Right lobe of liver (tissue), 6 donors: ENCODE measurements at regions not wholly inside any gene's neighbourhood (a gene's known extent, or its start where the extent isn't known, plus 50 kb on each side); places are given as distances from the start of the nearest gene placed in this dataset.

Experiments
- ATAC-seq, 4 donors: fragments of 200-7000 bp; cut with Tn5 transposase; one replicate each; pipeline ENCODE4 v1.9.1; 2020; ENCODE audit warnings: mild to moderate bottlenecking in 4 of 4, moderate library complexity in 4 of 4
- DNase-seq, 3 donors: peaks; one replicate each; pipeline ENCODE4 v3.0.0-alpha.2; 2020
- H3K27ac ChIP-seq, 3 donors: fragments of 200-600 bp; one replicate each; pipeline ENCODE4 v1.8.0; 2022
- H3K27me3 ChIP-seq, 2 donors: fragments of 200-600 bp; one replicate each; pipeline ENCODE4 v1.8.0; 2022
- H3K36me3 ChIP-seq, 4 donors: fragments of 200-600 bp; sonication (generic) in 1 of 4; one replicate each; pipeline versions ENCODE4 v1.5.1 to v1.8.0; 2017 to 2022; ENCODE audit warnings: control low read depth in 1 of 4
- H3K4me1 ChIP-seq, 4 donors: fragments of 200-600 bp; sonication (generic) in 1 of 4; one replicate each; pipeline versions ENCODE4 v1.5.1 to v1.8.0; 2017 to 2022; ENCODE audit warnings: control low read depth in 1 of 4
- H3K4me3 ChIP-seq, 3 donors: fragments of 200-600 bp; one replicate each; pipeline ENCODE4 v1.8.0; 2022
- H3K9me3 ChIP-seq, 4 donors: fragments of 200-600 bp; sonication (generic) in 1 of 4; one replicate each; pipeline versions ENCODE4 v1.5.1 to v1.8.0; 2017 to 2022; ENCODE audit warnings: control low read depth in 1 of 4
- CTCF ChIP-seq, 4 donors: fragments of 200-600 bp in 3 of 4; fragments of 450-650 bp in 1 of 4; IDR thresholded peaks; one replicate each; pipeline versions ENCODE4 v1.5.1 to v1.8.0; 2016 to 2022; ENCODE audit warnings: antibody characterized with exemption in 4 of 4, mild to moderate bottlenecking in 2 of 4
- POLR2A ChIP-seq: fragments of 450-650 bp; IDR thresholded peaks from one replicate; pipeline ENCODE4 v1.6.1; 2017; ENCODE audit warnings: antibody characterized with exemption, mild to moderate bottlenecking
- WGBS: methylation state at CpG from one replicate; pipeline ENCODE4 v1.1.6; 2018; ENCODE audit warnings: low coverage, low lambda C conversion rate; ENCODE audit not compliant: insufficient coverage; ENCODE audit errors: missing lambda C conversion rate; 5-methylcytosine and 5-hydroxymethylcytosine counted together
- intact Hi-C, 2 donors: fragments of 100-400 bp; cut with DNase I; formaldehyde crosslinking; loops; one replicate each; pipeline versions ENCODE4 v1.11.2 to v1.14.1; 2022
- donor health status: DM: no; HTN: yes; CAD: no.
- donor health status: DM: no; HTN: no; CAD: no.
- donor health status: DM: no; HTN: no; CAD: no.
- donor health status: DM: no; HTN: yes; CAD: no.
- donor health status: DM: no; HTN: yes; CAD: no.

DNA sequence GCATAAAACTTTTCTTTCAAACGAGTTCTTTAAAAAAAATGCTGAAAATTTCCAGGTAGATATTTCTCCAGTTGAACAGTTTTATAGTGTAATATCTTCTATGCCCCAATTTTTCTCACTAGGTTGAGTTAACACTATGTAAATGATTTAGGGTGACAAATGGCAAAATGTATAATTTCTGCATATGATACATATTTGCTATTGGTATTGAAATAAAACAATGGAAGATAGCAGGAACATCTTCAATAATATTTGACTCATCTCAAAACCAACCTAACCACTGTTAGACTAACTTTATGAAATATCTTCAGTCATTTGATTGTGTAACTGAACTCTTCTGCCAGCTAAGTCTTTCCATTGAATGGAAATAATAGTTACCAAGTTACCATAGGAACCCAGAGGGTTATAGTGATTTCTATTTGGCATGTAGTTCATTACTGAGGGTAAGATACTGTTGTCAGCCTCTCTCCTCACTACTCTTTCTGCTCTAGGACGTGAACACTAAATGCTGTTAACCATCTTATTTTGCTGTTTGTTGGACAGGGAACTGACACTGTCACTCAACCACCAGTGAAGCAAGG, 824.7 kb upstream of the NECTIN3 start:
- 19% methylated on average over 2 of the region's 2 CpGs for WGBS
- ATAC-seq (no peak), DNase-seq (no peak)
- H3K27me3 ChIP-seq = no peaks in the 10 kb centered on the region
- intact Hi-C loops = no loop called here
- H3K9me3 ChIP-seq = no peaks in the 10 kb centered on the region
- no peak for TF ChIP-seq CTCF (IDR thresholded peaks at IDR 0.05)
- no peak for TF ChIP-seq POLR2A
- H3K36me3 ChIP-seq = no peaks in the 10 kb centered on the region
- no peak overlapping the region for H3K27ac ChIP-seq
- H3K4me1 ChIP-seq = no peaks in the 10 kb centered on the region
- H3K4me3 ChIP-seq = no peak overlapping the region

DNA sequence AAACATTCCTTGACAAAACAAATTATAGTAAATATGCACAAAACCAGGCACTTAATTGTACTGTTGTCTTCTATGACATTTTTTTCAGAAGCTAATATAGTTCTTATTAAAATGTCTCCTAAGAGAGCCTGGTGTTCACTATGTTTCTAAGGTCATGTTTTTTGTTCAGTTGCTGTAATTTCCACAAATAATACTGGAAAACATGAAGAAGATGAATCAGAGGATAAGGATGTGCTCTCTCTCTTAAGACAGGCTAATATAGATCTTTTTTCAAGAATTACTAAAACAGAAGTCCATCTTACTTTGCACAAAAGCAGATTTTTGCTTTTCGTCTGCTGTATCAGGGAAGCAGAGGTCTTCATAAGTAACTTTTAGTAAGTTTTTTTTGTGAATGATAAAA, 823.0 kb upstream of the NECTIN3 start:
- H3K9me3 ChIP-seq = no peaks in the 10 kb centered on the region
- ATAC-seq = no peak
- H3K36me3 ChIP-seq = no peaks in the 10 kb centered on the region
- TF ChIP-seq CTCF (IDR thresholded peaks at IDR 0.05) (no peak), POLR2A (no peak)
- 35% methylated on average over 1 of the region's 1 CpG for WGBS
- no peak overlapping the region for H3K4me3 ChIP-seq
- no peak overlapping the region for H3K27ac ChIP-seq
- no peaks in the 10 kb centered on the region for H3K27me3 ChIP-seq
- H3K4me1 ChIP-seq = no peaks in the 10 kb centered on the region
- no peak for DNase-seq
- intact Hi-C loops = no loop called here

GRCh38 chr3:110253794-110254193, 817.8 kb upstream of the NECTIN3 start:
- Histone ChIP-seq H3K9me3 (no peaks in the 10 kb centered on the region), H3K4me1 (no peaks in the 10 kb centered on the region), H3K27me3 (no peaks in the 10 kb centered on the region), H3K27ac (no peak overlapping the region), H3K36me3 (no peaks in the 10 kb centered on the region), H3K4me3 (no peak overlapping the region)
- ATAC-seq (no peak), DNase-seq (no peak)
- TF ChIP-seq CTCF (IDR thresholded peaks at IDR 0.05) (no peak), POLR2A (no peak)
- intact Hi-C loops = no loop called here
- 74% methylated on average over 2 of the region's 2 CpGs for WGBS

DNA sequence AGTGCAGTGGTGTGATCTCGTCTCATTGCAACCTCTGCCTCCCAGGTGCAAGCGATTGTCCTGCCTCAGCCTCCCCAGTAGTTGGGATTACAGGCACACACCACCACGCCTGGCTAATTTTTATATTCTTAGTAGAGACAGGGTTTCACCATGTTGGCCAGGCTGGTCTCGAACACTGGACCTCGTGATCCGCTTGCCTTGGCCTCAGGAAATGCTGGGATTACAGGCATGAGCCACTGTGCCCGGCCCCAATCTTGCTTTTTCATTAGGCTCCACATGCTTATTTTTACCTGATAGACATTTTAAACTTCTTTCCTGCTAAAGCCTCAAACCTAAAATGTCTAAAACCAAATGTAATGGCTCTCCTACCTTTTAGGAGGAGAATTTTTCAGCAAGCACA, 817.0 kb upstream of the NECTIN3 start:
- no peak for DNase-seq
- TF ChIP-seq POLR2A = no peak
- no peaks in the 10 kb centered on the region for H3K36me3 ChIP-seq
- intact Hi-C loops = no loop called here
- no peak overlapping the region for H3K27ac ChIP-seq
- no peaks in the 10 kb centered on the region for H3K27me3 ChIP-seq
- ATAC-seq = no peak
- H3K4me3 ChIP-seq = no peak overlapping the region
- 68% methylated on average over 7 of the region's 7 CpGs for WGBS
- no peaks in the 10 kb centered on the region for H3K4me1 ChIP-seq
- H3K9me3 ChIP-seq = no peaks in the 10 kb centered on the region

GRCh38 chr3:110261141-110261540, 810.5 kb upstream of the NECTIN3 start:
- ATAC-seq (no peak), DNase-seq (no peak)
- H3K9me3 ChIP-seq = no peaks in the 10 kb centered on the region
- no peak overlapping the region for H3K27ac ChIP-seq
- H3K4me1 ChIP-seq = no peaks in the 10 kb centered on the region
- WGBS = 50% methylated on average over 1 of the region's 1 CpG
- no peaks in the 10 kb centered on the region for H3K27me3 ChIP-seq
- no peak overlapping the region for H3K4me3 ChIP-seq
- TF ChIP-seq CTCF (IDR thresholded peaks at IDR 0.05) (no peak), POLR2A (no peak)
- intact Hi-C loops = no loop called here
- H3K36me3 ChIP-seq = no peaks in the 10 kb centered on the region
